IMR-90 (cell line): ENCODE measurements at regions not wholly inside any gene's neighbourhood (a gene's known extent, or its start where the extent isn't known, plus 50 kb on each side); places are given as distances from the start of the nearest gene placed in this dataset.

Experiments
- ATAC-seq: fragments of 200-7000 bp; cut with Tn5 transposase; 2 replicates; pipeline ENCODE4 v1.9.1; 2020; ENCODE audit warnings: low read depth, mild to moderate bottlenecking, moderate library complexity
- BruUV-seq: library from RNA; stranded (reverse); fragments of 400-500 nt; replicated peaks from 2 replicates; lab custom pipeline; 2021; lab: Mats Ljungman, UMichigan
- CTCF ChIA-PET: fragments of 300-600 bp; formaldehyde crosslinking; extraction: SDS; loops from one replicate; lab custom pipeline; 2021; ENCODE audit warnings: antibody characterized with exemption; lab: Yijun Ruan, JAX
- POLR2A ChIA-PET: fragments of 300-600 bp; sonication (Branson Sonifier 250); formaldehyde crosslinking; loops from one replicate; lab custom pipeline; 2022; ENCODE audit warnings: antibody characterized with exemption; ENCODE audit not compliant: unreplicated experiment; lab: Charles Lee
- DNase-seq: peaks from one replicate; pipeline ENCODE4 v3.0.0; 2013
- H2AFZ ChIP-seq: replicated peaks from 2 replicates; pipeline ENCODE3; 2013; ENCODE audit warnings: low read length, mild to moderate bottlenecking; ENCODE audit not compliant: poor library complexity
- H2AK5ac ChIP-seq: 2 replicates; pipeline ENCODE4 v1.6.1; 2013; ENCODE audit warnings: low read depth, low read length, inconsistent platforms
- H2AK9ac ChIP-seq: replicated peaks from 2 replicates; pipeline ENCODE3; 2013; ENCODE audit warnings: mild to moderate bottlenecking, low read depth, low read length, moderate library complexity; ENCODE audit not compliant: poor library complexity
- H2BK120ac ChIP-seq: 2 replicates; pipeline ENCODE4 v1.6.1; 2013; ENCODE audit warnings: low read depth, low read length, inconsistent platforms
- H2BK15ac ChIP-seq: 3 replicates; pipeline ENCODE4 v1.6.1; 2013; ENCODE audit warnings: low read depth, low read length, inconsistent platforms
- H2BK20ac ChIP-seq: 2 replicates; pipeline ENCODE4 v1.6.1; 2013; ENCODE audit warnings: low read depth, mild to moderate bottlenecking, inconsistent platforms, low read length, moderate library complexity
- H2BK5ac ChIP-seq: 2 replicates; pipeline ENCODE4 v1.6.1; 2013; ENCODE audit warnings: mild to moderate bottlenecking, low read depth, low read length, inconsistent platforms; ENCODE audit not compliant: poor library complexity, severe bottlenecking
- H3K14ac ChIP-seq: replicated peaks from 2 replicates; pipeline ENCODE4 v1.6.1; 2013; ENCODE audit warnings: low read depth, low read length, inconsistent platforms
- H3K18ac ChIP-seq: 2 replicates; pipeline ENCODE4 v1.6.1; 2013; ENCODE audit warnings: low read depth, low read length, control low read depth
- H3K23ac ChIP-seq: 2 replicates; pipeline ENCODE4 v1.6.1; 2013; ENCODE audit warnings: low read depth, low read length, inconsistent platforms
- H3K27ac ChIP-seq: 2 replicates; pipeline ENCODE4 v1.5.1; 2013; ENCODE audit warnings: mild to moderate bottlenecking, control low read depth, low read length; ENCODE audit not compliant: insufficient read depth
- H3K27me3 ChIP-seq: 2 replicates; pipeline ENCODE4 v1.6.1; 2013; ENCODE audit warnings: low read length; ENCODE audit not compliant: control insufficient read depth, insufficient read depth
- H3K36me3 ChIP-seq: 2 replicates; pipeline ENCODE4 v1.6.1; 2013; ENCODE audit warnings: low read length, mixed read lengths; ENCODE audit not compliant: control insufficient read depth, insufficient read depth
- H3K4ac ChIP-seq: 2 replicates; pipeline ENCODE4 v1.6.1; 2013; ENCODE audit warnings: low read depth, low read length, inconsistent platforms
- H3K4me1 ChIP-seq: 2 replicates; pipeline ENCODE4 v1.6.1; 2013; ENCODE audit warnings: low read length, mixed read lengths; ENCODE audit not compliant: control insufficient read depth, insufficient read depth
- H3K4me2 ChIP-seq: 2 replicates; pipeline ENCODE4 v1.6.1; 2013; ENCODE audit warnings: low read depth, mild to moderate bottlenecking, control low read depth, low read length, moderate library complexity
- H3K4me3 ChIP-seq: 2 replicates; pipeline ENCODE4 v1.5.1; 2013; ENCODE audit warnings: low read depth, mild to moderate bottlenecking, control low read depth, low read length, moderate library complexity; ENCODE audit not compliant: insufficient read depth
- H3K56ac ChIP-seq: 2 replicates; pipeline ENCODE4 v1.6.1; 2013; ENCODE audit warnings: low read length, inconsistent platforms; ENCODE audit not compliant: insufficient read depth; ENCODE audit errors: extremely low read depth
- H3K79me1 ChIP-seq, 2 experiments: 2 replicates each; pipeline ENCODE4 v1.6.1; 2013; ENCODE audit warnings: low read length in 2 of 2, inconsistent platforms in 1 of 2, low read depth in 1 of 2
- H3K9ac ChIP-seq: 2 replicates; pipeline ENCODE4 v1.6.1; 2013; ENCODE audit warnings: low read depth, low read length, control low read depth
- H3K9me1 ChIP-seq: 2 replicates; pipeline ENCODE4 v1.6.1; 2013; ENCODE audit warnings: low read length, inconsistent platforms; ENCODE audit not compliant: insufficient read depth
- H3K9me3 ChIP-seq: 2 replicates; pipeline ENCODE4 v1.6.1; 2013; ENCODE audit warnings: low read length; ENCODE audit not compliant: control insufficient read depth, insufficient read depth
- H4K20me1 ChIP-seq: 2 replicates; pipeline ENCODE4 v1.6.1; 2013; ENCODE audit warnings: low read length, inconsistent platforms; ENCODE audit not compliant: insufficient read depth
- H4K5ac ChIP-seq: 2 replicates; pipeline ENCODE4 v1.6.1; 2013; ENCODE audit warnings: mild to moderate bottlenecking, low read depth, low read length, control low read depth
- H4K8ac ChIP-seq, 2 experiments: 2 replicates each; pipeline ENCODE4 v1.6.1; 2013; ENCODE audit warnings: low read depth in 2 of 2, low read length in 2 of 2, control low read depth in 1 of 2, inconsistent platforms in 1 of 2
- H4K91ac ChIP-seq: 2 replicates; pipeline ENCODE4 v1.6.1; 2013; ENCODE audit warnings: low read depth, low read length, inconsistent platforms; ENCODE audit not compliant: insufficient read depth
- BHLHE40 ChIP-seq: fragments of 150-350 bp; IDR thresholded peaks from 2 replicates; pipeline ENCODE4 v1.6.1; 2016; ENCODE audit warnings: mild to moderate bottlenecking, low read depth, low read length
- CEBPB ChIP-seq: IDR thresholded peaks from 2 replicates; pipeline ENCODE4 v1.6.1; 2012; ENCODE audit warnings: low read depth, low read length, improper control_type of control experiment
- CHD1 ChIP-seq: IDR thresholded peaks from 2 replicates; pipeline ENCODE4 v1.6.1; 2012; ENCODE audit warnings: low read depth, low read length, improper control_type of control experiment
- CTCF ChIP-seq: conservative IDR thresholded peaks from 2 replicates; pipeline ENCODE4 v1.5.1; 2012; ENCODE audit warnings: mild to moderate bottlenecking, low read depth, low read length, improper control_type of control experiment
- ELK1 ChIP-seq: fragments of 150-350 bp; IDR thresholded peaks from 2 replicates; pipeline ENCODE4 v1.6.1; 2016; ENCODE audit warnings: low read depth, mild to moderate bottlenecking, low read length, moderate library complexity, borderline replicate concordance
- FOS ChIP-seq: fragments of 150-350 bp; IDR thresholded peaks from 2 replicates; pipeline ENCODE4 v1.6.1; 2016; ENCODE audit warnings: low read depth, low read length
- MAFK ChIP-seq: IDR thresholded peaks from 2 replicates; pipeline ENCODE4 v1.6.1; 2012; ENCODE audit warnings: low read depth, low read length, improper control_type of control experiment
- MAZ ChIP-seq: IDR thresholded peaks from 2 replicates; pipeline ENCODE4 v1.6.1; 2012; ENCODE audit warnings: low read depth, mild to moderate bottlenecking, low read length, improper control_type of control experiment, moderate library complexity, borderline replicate concordance
- MXI1 ChIP-seq: IDR thresholded peaks from 2 replicates; pipeline ENCODE4 v1.6.1; 2012; ENCODE audit warnings: low read depth, mild to moderate bottlenecking, low read length, moderate library complexity, borderline replicate concordance
- NFE2L2 ChIP-seq: fragments of 150-350 bp; IDR thresholded peaks from 2 replicates; pipeline ENCODE4 v1.6.1; 2016; ENCODE audit warnings: low read depth, mild to moderate bottlenecking, low read length
- POLR2A ChIP-seq: IDR thresholded peaks from 2 replicates; pipeline ENCODE4 v1.6.1; 2012; ENCODE audit warnings: mild to moderate bottlenecking, low read depth, low read length
- RAD21 ChIP-seq: IDR thresholded peaks from 2 replicates; pipeline ENCODE4 v1.6.1; 2012; ENCODE audit warnings: low read length, improper control_type of control experiment
- RCOR1 ChIP-seq: IDR thresholded peaks from 2 replicates; pipeline ENCODE4 v1.6.1; 2012; ENCODE audit warnings: mild to moderate bottlenecking, low read length, improper control_type of control experiment; ENCODE audit not compliant: insufficient replicate concordance
- RFX5 ChIP-seq: IDR thresholded peaks from 2 replicates; pipeline ENCODE4 v1.8.0; 2012; ENCODE audit warnings: low read depth, mild to moderate bottlenecking, low read length, moderate library complexity
- SMC3 ChIP-seq: fragments of 150-350 bp; IDR thresholded peaks from 2 replicates; pipeline ENCODE4 v1.6.1; 2016; ENCODE audit warnings: low read depth, mild to moderate bottlenecking, antibody characterized with exemption, low read length, moderate library complexity
- WGBS, 2 experiments: methylation state at CpG; one replicate each; pipeline versions ENCODE4 v1.1.5 to v1.1.7; 2013; ENCODE audit warnings: missing lambda C conversion rate in 2 of 2; ENCODE audit not compliant: insufficient read length in 1 of 2; ENCODE audit errors: extremely low coverage in 2 of 2; 5-methylcytosine and 5-hydroxymethylcytosine counted together
- dilution Hi-C: fragments of 300-500 bp; cut with HindIII; formaldehyde crosslinking; loops from one replicate; pipeline ENCODE4 v1.14.3; 2018; ENCODE audit warnings: low sequenced_read_pairs; ENCODE audit not compliant: unreplicated experiment
- in situ Hi-C: fragments of 300-500 bp; cut with MboI; formaldehyde crosslinking; loops from 3 replicates; pipeline ENCODE4 v1.14.3; 2019; ENCODE audit warnings: low sequenced_read_pairs, inconsistent platforms, mixed read lengths
- intact Hi-C: fragments of 100-400 bp; cut with micrococcal nuclease; formaldehyde crosslinking; loops from 2 replicates; pipeline ENCODE4 v1.10.0; 2022
- TF ChIP-seq, protein P1 (sequence below): fragments of 150-350 bp; IDR thresholded peaks from 2 replicates; pipeline ENCODE4 v1.6.1; 2017; ENCODE audit warnings: mild to moderate bottlenecking, antibody characterized with exemption, low read length, low read depth

- Histone ChIP-seq H3K4me3 (no peak overlapping the region), H3K9me1 (no peaks in the 10 kb centered on the region), H4K91ac (no peak overlapping the region), H2BK15ac (no peak overlapping the region), H2AK5ac (no peak overlapping the region), H2AFZ (no peak overlapping the region), H4K5ac (no peak overlapping the region), H3K23ac (no peak overlapping the region), H3K56ac (no peak overlapping the region), H4K8ac (no peak overlapping the region), H3K36me3 (no peaks in the 10 kb centered on the region), H4K20me1 (no peaks in the 10 kb centered on the region), H3K18ac (no peak overlapping the region), H3K4me1 (no peaks in the 10 kb centered on the region), H3K9me3 (no peaks in the 10 kb centered on the region), H2BK5ac (no peak overlapping the region), H3K9ac (no peak overlapping the region), H3K4me2 (no peak overlapping the region), H3K14ac (no peak overlapping the region), H3K27me3 (peaks cover 11% of the 10 kb centered on the region), H2BK20ac (no peak overlapping the region), H2AK9ac (no peak overlapping the region), H3K27ac (no peak overlapping the region), H3K4ac (no peak overlapping the region), H2BK120ac (no peak overlapping the region), H3K79me1 (no peaks in the 10 kb centered on the region)
- dilution Hi-C loops = no loop called here
- intact Hi-C loops = no loop called here
- ATAC-seq = no peak
- ChIA-PET POLR2A (no interaction called here), CTCF (no interaction called here)
- no CpG with 5 or more reads among the region's 2 CpGs for WGBS, 2 experiments
- in situ Hi-C loops = no loop called here
- BruUV-seq = no TSS peak
- DNase-seq = no peak
- TF ChIP-seq MXI1 (no peak), POLR2A (no peak), ELK1 (no peak), BHLHE40 (no peak), FOS (no peak), RCOR1 (no peak), RAD21 (no peak), MAZ (no peak), MAFK (no peak), CHD1 (no peak), SMC3 (no peak), CTCF (no peak), NFE2L2 (no peak), CEBPB (no peak), RFX5 (no peak)
- TF ChIP-seq, protein P1, sequence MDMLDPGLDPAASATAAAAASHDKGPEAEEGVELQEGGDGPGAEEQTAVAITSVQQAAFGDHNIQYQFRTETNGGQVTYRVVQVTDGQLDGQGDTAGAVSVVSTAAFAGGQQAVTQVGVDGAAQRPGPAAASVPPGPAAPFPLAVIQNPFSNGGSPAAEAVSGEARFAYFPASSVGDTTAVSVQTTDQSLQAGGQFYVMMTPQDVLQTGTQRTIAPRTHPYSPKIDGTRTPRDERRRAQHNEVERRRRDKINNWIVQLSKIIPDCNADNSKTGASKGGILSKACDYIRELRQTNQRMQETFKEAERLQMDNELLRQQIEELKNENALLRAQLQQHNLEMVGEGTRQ = no peak
These were observed 151.5 kb upstream of the C2CD4B start for GRCh38 chr15:62316413-62317060.
